HuH-7.5 (cell line): ENCODE measurements at regions not wholly inside any gene's neighbourhood (a gene's known extent, or its start where the extent isn't known, plus 50 kb on each side); places are given as distances from the start of the nearest gene placed in this dataset.

Experiments
- DNase-seq: peaks from one replicate; pipeline ENCODE4 v3.0.0; 2011; ENCODE audit warnings: low spot score

GRCh38 chr5:173830421-173830820 lies 57.7 kb upstream of the CPEB4 start:
- no peak for DNase-seq

DNA sequence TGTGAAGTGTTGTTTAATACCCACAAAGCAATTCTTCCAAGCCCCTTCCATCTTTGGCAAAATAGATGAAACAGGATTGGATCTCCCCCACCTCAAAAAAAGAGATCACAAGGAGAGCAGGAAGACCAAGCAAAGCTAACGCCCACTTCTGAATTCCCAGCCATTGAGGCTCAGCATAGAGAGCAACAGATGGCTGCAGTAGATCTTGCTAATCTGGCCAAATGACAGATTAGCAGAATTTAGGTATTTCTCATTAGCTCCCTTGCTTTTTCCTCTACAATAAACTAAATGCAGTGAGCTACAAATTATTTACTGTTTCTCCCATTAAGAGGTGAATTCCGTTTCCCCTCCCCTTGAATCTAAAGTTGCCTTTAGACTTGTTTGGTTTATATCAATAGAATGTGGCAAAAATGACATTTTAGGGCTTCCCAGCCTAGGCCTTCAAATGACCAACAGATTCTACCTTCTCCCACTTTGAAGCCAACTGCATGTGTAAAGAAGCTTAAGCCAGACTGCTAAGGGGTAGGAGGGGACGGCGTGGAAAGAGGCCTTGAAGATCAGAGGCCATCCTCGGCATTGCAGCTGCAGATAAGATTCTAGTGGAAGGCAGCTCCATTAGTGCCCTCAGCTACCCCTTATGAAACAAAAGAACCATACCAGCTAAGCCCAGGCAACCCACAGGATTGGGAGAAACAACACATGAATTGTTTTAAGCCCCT lies 56.8 kb upstream of the CPEB4 start:
- no peak for DNase-seq

GRCh38 chr5:173832386-173832785 lies 55.8 kb upstream of the CPEB4 start:
- DNase-seq = no peak

DNA sequence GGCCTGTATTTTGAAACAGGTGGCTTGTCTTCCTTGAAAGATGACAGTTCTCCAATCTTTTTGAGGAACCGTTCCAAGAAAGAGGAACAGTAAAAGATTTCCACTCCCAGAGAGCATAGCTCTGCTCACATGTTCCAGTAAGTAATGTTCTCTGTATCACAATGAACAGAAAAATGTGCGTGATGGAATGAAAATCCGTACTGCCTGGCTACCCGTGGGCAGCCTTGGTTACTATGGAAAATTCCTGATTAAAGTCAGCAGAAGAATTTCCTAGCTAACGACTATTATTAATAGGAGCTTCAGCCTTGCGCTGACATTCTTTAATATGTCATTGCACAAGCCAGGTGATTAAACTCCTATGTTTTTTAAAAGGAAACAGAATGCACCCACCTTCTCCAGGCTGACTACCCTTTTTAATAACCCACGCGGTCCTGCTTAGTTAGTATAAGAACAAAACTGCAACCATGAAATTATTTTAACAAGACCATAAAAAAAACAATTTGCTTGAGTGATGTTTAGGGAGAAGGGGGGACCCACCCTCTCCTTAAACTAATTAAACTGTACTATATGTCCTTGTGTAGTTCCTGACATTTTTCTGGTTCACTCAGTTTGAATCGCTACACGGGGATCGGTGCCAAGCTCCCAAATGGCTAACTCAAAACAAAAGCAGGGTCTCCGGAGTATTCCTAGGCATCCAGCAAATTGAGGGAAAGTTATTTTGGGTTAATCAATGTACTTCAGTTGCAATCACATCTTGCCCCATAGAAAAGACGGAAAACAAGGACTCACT lies 54.8 kb upstream of the CPEB4 start:
- DNase-seq = no peak

DNA sequence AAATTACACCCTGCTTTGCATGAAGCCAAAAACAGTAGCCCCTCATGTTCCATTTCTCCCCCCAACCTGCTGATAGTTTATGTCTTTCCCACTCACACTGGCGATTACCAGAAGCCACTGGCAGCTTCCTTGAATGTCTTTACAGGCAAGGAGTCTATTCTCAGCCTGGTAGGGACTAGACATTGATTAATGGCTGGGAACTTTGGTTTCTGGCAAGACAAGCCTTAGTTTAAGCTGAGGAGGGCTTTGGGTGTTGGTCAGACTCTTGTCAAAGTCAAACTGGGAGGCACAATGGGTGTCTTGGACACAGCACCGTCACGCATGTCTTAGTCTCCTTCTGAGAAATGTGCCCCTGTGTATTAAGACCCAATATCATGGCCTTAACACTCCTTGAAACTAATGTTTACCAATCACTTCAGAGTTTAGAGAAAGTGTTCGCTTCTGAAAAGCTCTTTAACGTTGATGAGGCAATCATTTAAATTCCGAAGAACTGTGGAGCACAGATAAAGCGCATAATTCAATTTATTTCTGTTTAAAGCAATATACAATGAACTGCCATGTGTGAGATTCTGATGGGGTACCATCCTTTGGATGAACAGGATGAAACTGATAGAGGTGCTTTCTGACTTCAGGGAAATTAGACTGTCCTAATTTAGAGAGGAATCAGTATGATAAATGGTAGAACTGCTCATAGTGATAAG lies 53.9 kb upstream of the CPEB4 start:
- no peak for DNase-seq

GRCh38 chr5:173835131-173835530 lies 53.0 kb upstream of the CPEB4 start:
- DNase-seq = no peak

- no peak for DNase-seq
Measured at GRCh38 chr5:173835661-173836060, 52.5 kb upstream of the CPEB4 start.

DNA sequence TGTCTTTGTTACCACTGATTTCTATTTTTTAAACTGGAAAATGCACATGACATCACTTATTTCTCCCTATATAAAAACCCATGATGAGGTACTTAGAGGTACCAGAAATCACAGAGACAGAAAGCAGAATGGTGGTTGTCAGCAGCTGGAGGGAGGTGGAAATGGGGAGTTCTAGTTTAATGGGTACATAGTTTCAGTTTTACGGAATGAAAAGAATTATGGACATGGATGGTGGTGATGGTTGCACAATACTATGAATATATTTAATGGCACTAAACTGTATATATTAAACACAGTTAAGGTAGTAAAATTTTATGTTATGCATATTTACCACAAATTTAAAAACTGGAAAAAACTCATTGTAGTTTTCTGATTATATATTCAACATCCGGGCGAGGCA lies 50.5 kb upstream of the CPEB4 start:
- DNase-seq = no peak
